ENCODE measurements at regions not wholly inside any gene's neighbourhood (a gene's known extent, or its start where the extent isn't known, plus 50 kb on each side); places are given as distances from the start of the nearest gene placed in this dataset.
"Not testable (repeated sequence)": the region's sequence is repeated elsewhere in the genome, so short reads cannot be mapped to it uniquely, and the experiment has no call there.

DNA sequence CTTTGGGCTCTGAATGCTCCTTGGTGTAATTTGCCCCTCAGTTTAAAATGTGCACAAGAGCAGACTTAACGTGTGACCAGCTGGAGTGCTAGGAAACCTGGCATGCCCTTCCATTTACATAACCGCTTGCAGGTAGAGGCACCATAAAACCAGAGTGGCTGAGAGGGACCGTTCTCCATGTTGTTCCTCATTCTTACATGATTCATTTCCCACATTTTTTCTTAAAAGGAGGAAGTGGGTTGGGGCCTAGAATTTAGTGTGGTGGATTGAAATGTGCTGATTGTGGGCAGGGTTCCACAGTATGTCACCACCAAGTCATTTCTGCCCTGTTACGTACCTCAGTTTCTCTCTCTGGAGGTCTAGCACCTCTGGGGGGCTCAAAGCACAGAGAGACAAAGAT is 375.8 kb upstream of the VSTM2A start:
- H3K36me3 Mint-ChIP-seq (ENCODE audit: low read depth), result no peaks in the 10 kb centered on the region
- no peaks in the 10 kb centered on the region for H3K27me3 Mint-ChIP-seq (ENCODE audit: low read depth)
- no peak overlapping the region for H3K4me3 Mint-ChIP-seq
- no peaks in the 10 kb centered on the region for H3K4me1 Mint-ChIP-seq (ENCODE audit: low read depth)
- H3K27ac Mint-ChIP-seq, result no peak overlapping the region
- peaks cover 15% of the 10 kb centered on the region for H3K9me3 Mint-ChIP-seq

DNA sequence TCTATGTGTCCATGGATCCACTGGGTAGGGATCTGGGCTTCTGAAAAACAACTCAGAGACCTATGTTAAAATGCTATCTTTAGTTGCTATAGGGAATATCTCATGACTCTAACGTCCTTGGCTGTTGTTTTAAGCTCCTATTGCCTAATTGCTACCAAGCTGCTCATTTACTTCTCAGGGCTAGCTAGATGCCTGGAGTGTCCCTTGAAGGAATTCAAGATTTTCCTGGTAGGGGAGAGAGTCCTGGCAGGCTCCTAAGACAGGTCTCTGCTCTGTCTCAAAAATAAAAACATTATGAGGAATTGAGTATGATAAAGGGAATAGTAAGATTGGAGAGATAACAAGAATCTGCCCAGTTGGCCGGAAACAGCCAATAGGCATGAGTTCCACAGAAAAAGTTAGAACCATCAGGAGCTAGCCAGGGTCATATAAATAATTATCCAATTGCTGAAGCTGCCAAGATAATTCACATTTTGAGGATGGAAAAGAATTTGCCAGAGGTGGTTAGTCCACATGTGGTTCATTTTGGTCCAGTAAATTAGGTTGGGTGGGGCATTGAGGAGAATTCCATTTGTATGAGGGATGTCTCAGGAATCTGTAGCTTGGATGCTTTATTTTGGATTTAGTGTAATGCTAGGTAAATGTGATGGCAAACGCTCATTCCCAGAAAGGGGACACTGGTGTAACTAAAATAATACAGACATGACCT is 362.7 kb upstream of the VSTM2A start:
- Mint-ChIP-seq H3K36me3 (ENCODE audit: low read depth) (no peaks in the 10 kb centered on the region), H3K27ac (no peak overlapping the region), H3K4me3 (no peak overlapping the region), H3K4me1 (ENCODE audit: low read depth) (no peaks in the 10 kb centered on the region), H3K27me3 (ENCODE audit: low read depth) (no peaks in the 10 kb centered on the region), H3K9me3 (peaks cover 57% of the 10 kb centered on the region)

DNA sequence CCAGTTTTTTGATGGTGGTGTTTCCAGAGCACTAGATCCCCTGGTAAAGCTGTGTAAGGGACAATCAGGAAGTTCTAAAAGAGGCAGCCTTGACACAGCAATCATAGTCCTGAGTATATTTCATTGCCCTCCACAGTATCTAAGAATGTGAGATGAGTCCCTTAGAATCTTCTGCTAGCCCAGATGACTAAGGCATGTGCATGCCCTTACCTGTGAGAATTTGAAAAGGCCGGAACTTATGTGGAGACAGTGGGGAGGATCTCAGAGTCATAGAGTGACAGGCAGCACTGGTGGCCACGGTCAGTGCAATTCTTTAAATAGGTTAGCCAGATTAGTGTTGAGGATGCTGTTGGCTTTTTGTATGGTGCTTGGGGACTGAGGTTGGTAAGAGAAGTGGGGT is 361.4 kb upstream of the VSTM2A start:
- H3K9me3 Mint-ChIP-seq, result peaks cover 57% of the 10 kb centered on the region

DNA sequence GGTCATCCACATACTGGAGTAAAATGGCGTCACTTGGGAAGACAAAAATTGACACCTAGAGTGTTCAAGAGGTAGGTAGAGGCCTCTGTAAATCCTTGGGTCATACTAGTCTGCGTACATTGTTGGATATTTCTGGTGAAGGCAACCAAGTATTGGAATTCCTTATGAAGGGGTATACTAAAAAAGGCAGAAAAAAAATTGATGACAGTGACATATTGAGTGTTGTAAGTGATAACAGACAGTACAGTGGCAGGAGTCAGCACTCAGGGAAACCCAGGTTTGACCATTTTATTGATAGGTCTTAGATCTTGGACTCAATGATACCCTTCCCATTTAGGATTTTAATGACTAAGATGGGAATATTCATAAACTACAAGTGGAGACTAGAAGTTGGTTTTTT is 359.1 kb upstream of the VSTM2A start:
- H3K27ac Mint-ChIP-seq, result no peak overlapping the region
- H3K4me3 Mint-ChIP-seq, result no peak overlapping the region
- H3K4me1 Mint-ChIP-seq (ENCODE audit: low read depth), result no peaks in the 10 kb centered on the region
- H3K9me3 Mint-ChIP-seq, result peaks cover 44% of the 10 kb centered on the region
- no peaks in the 10 kb centered on the region for H3K27me3 Mint-ChIP-seq (ENCODE audit: low read depth)
- no peaks in the 10 kb centered on the region for H3K36me3 Mint-ChIP-seq (ENCODE audit: low read depth)

More for the DNA sequence above, 361.4 kb upstream of the VSTM2A start:
- no peaks in the 10 kb centered on the region for H3K4me1 Mint-ChIP-seq (ENCODE audit: low read depth)
- H3K27ac Mint-ChIP-seq, result no peak overlapping the region
- no peaks in the 10 kb centered on the region for H3K36me3 Mint-ChIP-seq (ENCODE audit: low read depth)
- H3K27me3 Mint-ChIP-seq (ENCODE audit: low read depth), result no peaks in the 10 kb centered on the region
- H3K4me3 Mint-ChIP-seq, result no peak overlapping the region

DNA sequence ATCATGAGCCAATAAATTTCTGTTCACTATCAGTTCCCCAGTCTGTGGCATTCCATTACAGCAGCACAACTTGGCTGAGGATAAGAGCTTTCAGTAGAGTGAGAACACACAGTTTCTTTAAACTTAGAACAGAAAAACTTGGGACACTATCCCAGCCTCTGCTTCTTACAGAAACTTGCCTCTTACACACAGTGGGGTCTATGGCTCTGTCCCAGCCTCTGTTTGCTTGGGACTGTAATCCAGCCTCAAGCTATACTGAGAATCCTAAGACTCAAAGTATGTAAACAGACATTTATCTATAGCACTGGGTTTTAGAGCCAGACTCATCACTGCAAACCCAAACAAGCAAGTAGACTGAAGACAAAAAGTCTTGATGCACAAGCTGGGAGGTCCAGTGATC is 355.8 kb upstream of the VSTM2A start:
- Mint-ChIP-seq H3K27ac (no peak overlapping the region), H3K4me1 (ENCODE audit: low read depth) (no peaks in the 10 kb centered on the region), H3K4me3 (no peak overlapping the region), H3K27me3 (ENCODE audit: low read depth) (no peaks in the 10 kb centered on the region), H3K36me3 (ENCODE audit: low read depth) (no peaks in the 10 kb centered on the region), H3K9me3 (peaks cover 36% of the 10 kb centered on the region)

DNA sequence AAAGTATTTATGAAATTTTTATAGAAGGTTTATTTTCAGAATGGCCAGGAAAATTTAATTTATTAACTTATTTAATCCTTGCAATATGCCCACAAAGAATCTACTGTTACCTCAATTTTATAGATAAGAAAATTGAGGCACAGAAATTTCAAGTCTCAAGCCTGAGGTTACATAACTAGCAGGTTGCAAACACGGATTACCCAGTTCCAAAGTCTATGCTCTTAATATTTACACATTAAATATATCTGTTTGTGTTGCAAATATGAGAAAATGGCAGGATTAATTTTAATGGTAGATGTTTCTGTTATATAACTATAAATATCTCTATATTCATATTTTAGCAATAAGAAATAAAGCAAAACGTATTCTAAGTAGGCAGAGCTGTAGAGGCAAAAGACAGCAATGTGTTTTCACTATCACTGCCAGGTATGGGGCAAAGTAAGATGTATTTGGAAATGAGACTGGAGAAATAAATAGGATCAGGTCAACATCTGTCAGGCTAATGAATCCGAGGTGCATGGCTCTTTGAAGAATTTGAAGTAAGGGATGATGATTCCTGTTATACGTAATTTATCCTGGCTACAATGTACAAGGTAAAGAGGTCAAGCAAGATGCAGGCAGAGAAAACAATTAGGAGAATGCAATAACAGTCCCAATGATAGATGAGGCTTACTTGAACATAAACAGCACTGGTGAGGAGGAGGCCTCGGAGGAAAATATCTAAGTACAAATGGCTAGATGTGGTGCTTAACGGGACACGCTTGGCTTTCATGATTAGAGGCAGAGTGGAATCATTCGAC is 354.1 kb upstream of the VSTM2A start:
- Mint-ChIP-seq H3K9me3 (peaks cover 30% of the 10 kb centered on the region), H3K4me3 (no peak overlapping the region), H3K36me3 (ENCODE audit: low read depth) (no peaks in the 10 kb centered on the region), H3K27me3 (ENCODE audit: low read depth) (no peaks in the 10 kb centered on the region), H3K4me1 (ENCODE audit: low read depth) (no peaks in the 10 kb centered on the region), H3K27ac (no peak overlapping the region)

DNA sequence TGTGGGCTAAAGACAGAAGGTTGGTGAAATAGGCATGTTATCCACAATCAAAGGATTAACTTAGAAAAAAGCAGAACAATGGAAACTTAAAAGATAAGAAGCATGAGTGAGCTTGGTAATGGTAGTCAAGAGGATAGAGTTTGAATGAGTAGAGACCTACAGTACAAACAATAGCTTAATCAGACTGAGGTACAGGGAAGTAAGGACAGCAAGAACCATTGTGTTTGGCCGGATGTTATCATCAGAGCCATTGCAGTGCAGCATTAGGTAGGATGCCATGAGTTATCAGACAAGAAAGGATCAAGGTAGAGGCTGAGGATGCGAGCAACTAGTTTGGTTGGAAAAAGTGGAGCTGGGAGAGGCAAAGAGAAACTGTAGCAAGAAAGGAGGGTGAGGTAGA is 353.3 kb upstream of the VSTM2A start:
- H3K9me3 Mint-ChIP-seq, result peaks cover 33% of the 10 kb centered on the region
- no peak overlapping the region for H3K27ac Mint-ChIP-seq
- H3K27me3 Mint-ChIP-seq (ENCODE audit: low read depth), result no peaks in the 10 kb centered on the region
- H3K36me3 Mint-ChIP-seq (ENCODE audit: low read depth), result no peaks in the 10 kb centered on the region
- no peak overlapping the region for H3K4me3 Mint-ChIP-seq
- no peaks in the 10 kb centered on the region for H3K4me1 Mint-ChIP-seq (ENCODE audit: low read depth)

DNA sequence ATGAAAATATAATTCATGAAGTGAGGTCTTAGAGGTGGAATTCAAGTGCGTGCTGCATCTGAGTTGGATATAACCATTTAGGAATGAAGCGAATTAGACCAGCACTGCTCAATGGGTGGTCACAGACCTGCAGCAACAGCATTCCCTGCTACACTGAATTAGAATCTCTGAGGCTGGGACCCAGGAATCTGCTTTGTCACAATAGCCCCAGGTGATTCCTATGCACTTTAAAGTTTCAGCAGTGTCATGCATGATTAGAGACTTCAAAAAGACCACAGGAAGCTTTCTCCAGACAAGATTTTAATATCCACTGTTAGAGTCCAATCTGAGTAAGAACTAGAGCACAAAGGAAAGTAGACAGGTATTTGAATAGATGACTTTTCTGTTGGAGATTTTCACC is 352.8 kb upstream of the VSTM2A start:
- H3K27me3 Mint-ChIP-seq (ENCODE audit: low read depth), result no peaks in the 10 kb centered on the region
- peaks cover 31% of the 10 kb centered on the region for H3K9me3 Mint-ChIP-seq
- H3K4me3 Mint-ChIP-seq, result no peak overlapping the region
- no peaks in the 10 kb centered on the region for H3K36me3 Mint-ChIP-seq (ENCODE audit: low read depth)
- H3K27ac Mint-ChIP-seq, result no peak overlapping the region
- no peaks in the 10 kb centered on the region for H3K4me1 Mint-ChIP-seq (ENCODE audit: low read depth)

DNA sequence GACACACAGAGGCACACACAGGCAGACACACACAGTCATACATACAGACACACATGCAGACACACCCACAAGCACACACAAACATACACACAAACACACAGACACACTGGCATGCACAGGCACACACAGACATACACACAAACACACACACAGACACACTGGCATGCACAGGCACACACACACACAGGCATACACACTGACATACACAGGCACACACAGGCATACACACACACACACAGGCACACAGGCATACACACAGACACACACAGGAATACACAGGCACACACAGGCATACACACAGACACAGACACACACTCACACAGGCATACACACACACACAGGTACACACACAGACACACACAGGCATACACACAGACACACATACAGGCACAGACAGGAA is 340.7 kb upstream of the VSTM2A start:
- no peak overlapping the region for H3K4me3 Mint-ChIP-seq

DNA sequence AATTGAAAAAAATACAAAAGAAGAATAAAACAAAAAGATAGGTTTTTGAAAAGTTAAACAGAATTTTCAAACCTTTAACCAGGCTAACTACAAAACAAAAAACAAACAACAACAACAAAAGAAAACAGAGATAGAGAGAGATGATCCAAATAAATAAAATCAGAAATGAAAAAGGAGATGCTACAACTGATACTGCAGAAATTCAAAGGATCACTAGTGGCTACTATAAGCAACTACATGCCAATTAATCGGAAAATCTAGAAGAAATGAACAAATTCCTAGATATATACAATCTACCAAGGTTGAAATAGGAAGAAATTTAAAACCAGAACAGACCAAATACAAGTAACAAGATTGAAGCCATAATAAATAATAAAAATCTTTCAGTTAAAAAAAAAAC is 326.8 kb upstream of the VSTM2A start:
- H3K4me1 Mint-ChIP-seq (ENCODE audit: low read depth), result no peaks in the 10 kb centered on the region
- no peak overlapping the region for H3K4me3 Mint-ChIP-seq
- peaks cover 69% of the 10 kb centered on the region for H3K9me3 Mint-ChIP-seq
- H3K27me3 Mint-ChIP-seq (ENCODE audit: low read depth), result no peaks in the 10 kb centered on the region
- H3K27ac Mint-ChIP-seq, result no peak overlapping the region
- no peaks in the 10 kb centered on the region for H3K36me3 Mint-ChIP-seq (ENCODE audit: low read depth)

More for the DNA sequence above, 340.7 kb upstream of the VSTM2A start:
- Mint-ChIP-seq H3K9me3 (peaks cover 19% of the 10 kb centered on the region), H3K36me3 (ENCODE audit: low read depth) (no peaks in the 10 kb centered on the region), H3K4me1 (ENCODE audit: low read depth) (no peaks in the 10 kb centered on the region), H3K27ac (no peak overlapping the region), H3K27me3 (ENCODE audit: low read depth) (no peaks in the 10 kb centered on the region)

DNA sequence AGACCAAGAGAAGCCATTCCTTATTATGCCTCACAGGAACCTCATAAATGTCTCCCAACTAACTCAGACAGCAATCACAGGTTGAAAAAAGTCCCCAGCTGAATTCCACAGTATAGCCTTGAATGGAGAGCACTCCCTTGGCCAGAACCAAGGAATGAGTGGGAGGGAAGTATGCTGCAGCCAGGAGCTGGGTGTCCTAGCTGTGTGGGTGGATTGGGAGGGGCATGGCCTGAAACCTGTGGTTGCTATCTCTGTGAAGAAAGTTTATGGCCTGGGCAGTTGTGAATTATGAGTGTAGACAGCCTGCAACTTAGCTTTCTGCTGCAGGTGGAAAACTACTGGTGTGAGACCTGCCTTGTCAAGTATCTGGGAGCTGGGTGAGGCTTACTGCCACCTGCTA is 316.1 kb upstream of the VSTM2A start:
- not testable (repeated sequence) for H3K4me1 Mint-ChIP-seq (ENCODE audit: low read depth); H3K27ac Mint-ChIP-seq; H3K9me3 Mint-ChIP-seq; H3K27me3 Mint-ChIP-seq (ENCODE audit: low read depth); H3K36me3 Mint-ChIP-seq (ENCODE audit: low read depth); H3K4me3 Mint-ChIP-seq

DNA sequence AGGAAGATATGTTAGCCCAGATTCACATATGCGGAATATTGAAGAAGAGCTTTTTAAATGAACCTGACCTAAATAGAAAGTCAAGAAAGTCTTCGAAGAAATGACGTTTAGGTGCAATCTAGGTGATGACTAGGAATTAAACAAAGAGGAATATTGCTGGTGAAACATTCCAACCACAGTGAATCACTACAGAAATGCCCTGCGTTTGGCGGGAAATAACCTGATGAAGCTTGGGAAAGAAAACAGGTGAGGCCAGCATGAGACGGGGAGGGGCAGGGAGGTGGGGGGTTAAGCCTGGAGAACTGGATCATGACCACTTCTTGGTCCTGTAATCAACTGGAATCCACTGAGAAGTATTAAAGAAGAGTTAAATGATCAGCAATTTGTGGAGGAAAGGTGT is 299.4 kb upstream of the VSTM2A start:
- Mint-ChIP-seq H3K9me3 (peaks cover 17% of the 10 kb centered on the region), H3K27me3 (ENCODE audit: low read depth) (no peaks in the 10 kb centered on the region), H3K27ac (no peak overlapping the region), H3K4me1 (ENCODE audit: low read depth) (no peaks in the 10 kb centered on the region), H3K4me3 (no peak overlapping the region), H3K36me3 (ENCODE audit: low read depth) (no peaks in the 10 kb centered on the region)

DNA sequence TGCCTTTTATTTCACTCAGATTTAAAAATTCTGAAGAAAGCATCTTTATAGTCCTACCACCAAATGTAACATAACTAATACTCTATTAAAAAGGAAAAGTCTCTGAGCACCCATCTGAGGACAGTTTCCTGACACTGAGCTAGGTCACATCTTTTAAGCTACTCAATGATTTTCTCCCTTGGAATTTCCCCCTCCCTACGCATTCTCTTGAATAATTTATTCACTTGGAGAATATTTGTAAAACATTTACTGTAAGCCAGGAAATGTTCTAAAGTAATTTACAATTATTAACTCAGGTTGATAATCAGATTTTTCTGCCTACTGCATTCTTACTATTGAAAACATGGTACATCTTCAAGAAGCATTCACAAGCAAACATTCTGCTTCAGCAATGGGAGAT is 297.2 kb upstream of the VSTM2A start:
- Mint-ChIP-seq H3K27ac (no peak overlapping the region), H3K36me3 (ENCODE audit: low read depth) (no peaks in the 10 kb centered on the region), H3K27me3 (ENCODE audit: low read depth) (no peaks in the 10 kb centered on the region), H3K4me1 (ENCODE audit: low read depth) (no peaks in the 10 kb centered on the region), H3K9me3 (peaks cover 5% of the 10 kb centered on the region), H3K4me3 (no peak overlapping the region)

DNA sequence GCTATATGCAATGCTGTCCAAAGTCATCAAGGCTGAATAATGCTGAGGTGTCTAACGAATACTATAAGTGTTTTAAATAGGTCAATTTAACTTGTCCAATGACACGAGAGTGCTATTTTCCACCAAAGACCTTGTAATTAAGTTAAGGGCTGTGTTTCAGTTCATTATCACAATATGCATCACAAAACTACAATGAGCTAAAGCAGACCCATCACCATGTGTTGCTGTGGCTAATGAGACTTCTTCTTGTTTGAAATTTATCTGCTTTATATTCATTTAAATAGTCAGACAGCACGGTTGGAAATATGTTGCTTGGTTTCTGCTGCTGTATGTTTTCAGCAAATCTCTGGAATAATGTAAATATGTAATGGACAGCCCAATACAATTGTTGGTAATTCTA is 292.5 kb upstream of the VSTM2A start:
- Mint-ChIP-seq H3K36me3 (ENCODE audit: low read depth) (no peaks in the 10 kb centered on the region), H3K4me3 (no peak overlapping the region), H3K27ac (no peak overlapping the region), H3K9me3 (no peaks in the 10 kb centered on the region), H3K27me3 (ENCODE audit: low read depth) (no peaks in the 10 kb centered on the region), H3K4me1 (ENCODE audit: low read depth) (no peaks in the 10 kb centered on the region)

DNA sequence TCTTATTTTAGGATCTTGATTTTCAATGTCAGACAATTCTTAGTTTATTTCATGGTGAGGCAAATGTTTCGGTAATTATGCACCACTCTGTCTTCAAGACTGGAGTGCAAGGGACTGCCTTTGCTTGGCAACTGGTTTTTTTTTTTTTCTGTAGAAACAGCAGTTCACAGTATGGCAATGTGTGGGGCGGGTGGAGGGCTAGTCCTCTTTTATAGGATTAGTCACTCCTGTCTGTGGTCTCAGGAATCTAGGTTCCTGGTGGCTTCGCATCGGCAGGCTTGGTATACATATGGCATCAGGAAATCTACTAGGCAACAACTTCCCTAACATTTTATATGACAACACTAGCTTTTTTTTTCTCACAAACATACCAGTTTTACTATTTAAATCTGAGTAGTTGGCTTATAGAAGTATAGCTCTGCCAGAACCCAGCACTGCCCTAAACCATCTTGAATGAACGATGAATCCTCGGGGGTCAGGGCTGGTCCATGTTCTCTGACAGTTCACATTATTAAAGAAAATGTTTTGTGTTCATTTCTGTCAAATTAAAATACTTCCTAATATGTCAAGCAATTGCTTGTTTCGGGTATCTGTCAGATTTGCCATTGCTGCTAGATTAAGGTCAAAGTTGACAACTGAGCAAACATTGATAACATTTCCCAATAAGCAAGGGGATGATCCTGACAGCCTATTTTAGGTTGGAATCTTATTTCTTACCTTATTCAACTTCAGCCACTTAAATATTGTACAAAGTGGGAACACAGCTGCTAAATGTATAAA is 289.7 kb upstream of the VSTM2A start:
- Mint-ChIP-seq H3K27me3 (ENCODE audit: low read depth) (no peaks in the 10 kb centered on the region), H3K4me3 (no peak overlapping the region), H3K4me1 (ENCODE audit: low read depth) (no peaks in the 10 kb centered on the region), H3K36me3 (ENCODE audit: low read depth) (no peaks in the 10 kb centered on the region), H3K27ac (no peak overlapping the region), H3K9me3 (peaks cover 7% of the 10 kb centered on the region)
